Naive thymus-derived CD4-positive, alpha-beta T cell (primary cell): ENCODE measurements at regions not wholly inside any gene's neighbourhood (a gene's known extent, or its start where the extent isn't known, plus 50 kb on each side); places are given as distances from the start of the nearest gene placed in this dataset.

Experiments used
- ATAC-seq: fragments of 150-1000 bp; cut with Tn5 transposase; 2 replicates; pipeline ENCODE4 v1.10.0; 2021; ENCODE audit warnings: mild to moderate bottlenecking, moderate library complexity
- CTCF ChIA-PET: fragments of 350-600 bp; sonication (Branson Sonifier 250); formaldehyde crosslinking; loops from one replicate; lab custom pipeline; 2021; ENCODE audit warnings: antibody characterized with exemption; lab: Charles Lee
- POLR2A ChIA-PET: fragments of 350-600 bp; sonication (Branson Sonifier 250); formaldehyde crosslinking; loops from one replicate; lab custom pipeline; 2021; ENCODE audit warnings: antibody characterized with exemption, inconsistent platforms; lab: Charles Lee
- DNase-seq, 9 donors: peaks; one replicate each; pipeline versions ENCODE4 v3.0.0 to v3.0.0-alpha.2; 2020 to 2022; ENCODE audit warnings: mixed read lengths in 1 of 9
- H3K27ac ChIP-seq: one replicate; pipeline ENCODE4 v1.7.0; 2013; ENCODE audit warnings: mild to moderate bottlenecking, low read depth, low read length, moderate library complexity
- H3K27me3 ChIP-seq, 2 donors: one replicate each; pipeline ENCODE4 v1.7.0; 2013; ENCODE audit warnings: low read length in 2 of 2, mild to moderate bottlenecking in 2 of 2, moderate library complexity in 2 of 2; ENCODE audit not compliant: control insufficient read depth in 2 of 2, insufficient read depth in 2 of 2
- H3K36me3 ChIP-seq, 3 experiments: 1 replicate in 2 of 3; 2 replicates in 1 of 3; pipeline ENCODE4 v1.7.0; 2013; ENCODE audit warnings: low read length in 3 of 3, mild to moderate bottlenecking in 3 of 3, moderate library complexity in 1 of 3; ENCODE audit not compliant: insufficient read depth in 3 of 3, control insufficient read depth in 2 of 3
- H3K4me1 ChIP-seq, 2 donors: one replicate each; pipeline ENCODE4 v1.7.0; 2013; ENCODE audit warnings: low read length in 2 of 2, mild to moderate bottlenecking in 2 of 2, moderate library complexity in 1 of 2; ENCODE audit not compliant: control insufficient read depth in 2 of 2, insufficient read depth in 2 of 2
- H3K4me3 ChIP-seq: 2 replicates; pipeline ENCODE4 v1.7.0; 2013; ENCODE audit warnings: mild to moderate bottlenecking, low read length
- H3K9me3 ChIP-seq, 3 experiments: 1 replicate in 2 of 3; 2 replicates in 1 of 3; pipeline ENCODE4 v1.7.0; 2013; ENCODE audit warnings: low read length in 3 of 3; ENCODE audit not compliant: control insufficient read depth in 2 of 3
- H3K27ac Mint-ChIP-seq, 9 donors: one replicate each; pipeline ENCODE4 v1.8.0; 2020 to 2022; ENCODE audit warnings: mixed read lengths in 9 of 9, mild to moderate bottlenecking in 8 of 9, moderate library complexity in 5 of 9, inconsistent platforms in 2 of 9
- H3K27me3 Mint-ChIP-seq, 5 donors: one replicate each; pipeline ENCODE4 v1.8.0; 2021 to 2022; ENCODE audit warnings: mixed read lengths in 5 of 5, mild to moderate bottlenecking in 1 of 5
- H3K36me3 Mint-ChIP-seq, 5 donors: one replicate each; pipeline ENCODE4 v1.8.0; 2020 to 2022; ENCODE audit warnings: mixed read lengths in 5 of 5, mild to moderate bottlenecking in 3 of 5, inconsistent platforms in 1 of 5
- H3K4me1 Mint-ChIP-seq, 7 donors: one replicate each; pipeline ENCODE4 v1.8.0; 2020 to 2022; ENCODE audit warnings: mixed read lengths in 7 of 7, mild to moderate bottlenecking in 3 of 7, inconsistent platforms in 1 of 7
- H3K4me3 Mint-ChIP-seq, 10 donors: one replicate each; pipeline ENCODE4 v1.8.0; 2020 to 2022; ENCODE audit warnings: mild to moderate bottlenecking in 10 of 10, mixed read lengths in 10 of 10, moderate library complexity in 6 of 10, inconsistent platforms in 2 of 10
- H3K9me3 Mint-ChIP-seq, 11 donors: one replicate each; pipeline ENCODE4 v1.8.0; 2020 to 2022; ENCODE audit warnings: mixed read lengths in 11 of 11, mild to moderate bottlenecking in 4 of 11, inconsistent platforms in 1 of 11, moderate library complexity in 1 of 11
- intact Hi-C, 2 donors: fragments of 100-400 bp; cut with micrococcal nuclease; formaldehyde crosslinking; loops; one replicate each; pipeline ENCODE4 v1.15.1; 2023

DNA sequence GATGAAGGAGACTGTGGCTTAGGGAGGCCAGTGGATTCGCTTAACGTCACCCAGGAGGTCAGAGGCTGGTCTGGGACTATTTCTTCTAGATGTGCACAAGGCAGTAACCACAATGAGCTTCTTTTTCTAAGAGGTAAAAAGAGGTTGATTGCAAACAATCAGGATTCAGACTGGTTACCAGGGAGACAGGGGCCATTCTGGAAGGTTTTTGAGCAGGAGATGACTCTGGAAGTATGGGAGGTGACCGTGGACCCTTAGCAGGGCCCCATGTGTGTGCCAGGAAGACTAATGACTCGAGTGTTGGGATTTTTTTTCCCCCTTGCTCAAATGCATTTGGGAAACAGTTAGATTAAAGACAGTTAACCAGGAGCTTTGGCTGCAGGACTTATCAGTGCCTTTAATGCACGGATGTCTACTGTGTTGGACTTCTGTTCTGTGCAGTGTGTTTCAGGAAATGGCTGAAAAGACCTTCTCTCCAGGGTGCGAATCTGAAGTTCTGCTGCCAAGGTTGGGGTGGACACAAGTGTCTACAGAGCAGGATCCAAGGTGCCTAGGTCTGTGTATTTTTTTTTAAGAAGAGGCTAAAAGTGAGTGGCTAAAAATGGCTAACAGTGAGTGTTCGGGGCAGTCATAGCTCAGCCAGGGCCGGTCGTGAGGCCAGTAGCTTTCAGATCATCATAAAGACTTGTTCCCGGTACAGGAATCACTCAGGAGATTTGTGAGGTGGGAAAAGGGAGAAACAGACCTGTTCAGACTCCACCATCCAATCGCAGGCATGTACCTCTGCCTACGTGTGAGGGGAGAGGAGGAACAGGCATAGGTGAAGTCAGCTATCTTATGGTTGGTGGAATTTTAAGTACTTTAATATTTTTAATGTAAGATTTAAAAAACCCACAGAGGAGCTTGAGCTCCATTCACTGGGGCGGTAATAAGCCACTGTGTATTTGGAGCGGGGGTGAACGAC, 82.3 kb upstream of the CIBAR2 start:
- ATAC-seq (no peak), DNase-seq (no peak)
- H3K27me3 ChIP-seq = no peaks in the 10 kb centered on the region
- peaks cover 0 to 12% (median 5%) of the 10 kb centered on the region in 11 donors for H3K9me3 Mint-ChIP-seq
- H3K27ac ChIP-seq = no peak overlapping the region
- peaks cover 0 to 1% (median 0%) of the 10 kb centered on the region in 7 donors for H3K4me1 Mint-ChIP-seq
- H3K27ac Mint-ChIP-seq = peak overlapping the region in 1 of 9 donors; percentile 43
- H3K4me3 ChIP-seq = no peak overlapping the region
- peak overlapping the region in 1 of 10 donors; percentile 31 for H3K4me3 Mint-ChIP-seq
- H3K4me1 ChIP-seq = no peaks in the 10 kb centered on the region
- peaks cover 0 to 11% (median 6%) of the 10 kb centered on the region in 5 donors for H3K27me3 Mint-ChIP-seq
- POLR2A ChIA-PET = no interaction called here
- CTCF ChIA-PET = no interaction called here
- peaks cover 0 to 4% (median 0%) of the 10 kb centered on the region in 5 donors for H3K36me3 Mint-ChIP-seq
- intact Hi-C loops = no loop called here
- H3K9me3 ChIP-seq = peaks cover 0 to 10% (median 0%) of the 10 kb centered on the region in 3 experiments
- no peaks in the 10 kb centered on the region for H3K36me3 ChIP-seq

GRCh38 chr16:85195271-85195647, 83.0 kb upstream of the CIBAR2 start:
- no peak overlapping the region for H3K27ac ChIP-seq
- ChIA-PET CTCF (no interaction called here), POLR2A (interaction anchor here (0.7 kb wide), 1 partner anchor 56 kb away, joined by 3 read pairs; no protein-coding TSS in a partner anchor)
- H3K4me1 ChIP-seq = no peaks in the 10 kb centered on the region
- no peak overlapping the region for H3K4me3 ChIP-seq
- H3K36me3 ChIP-seq = no peaks in the 10 kb centered on the region
- no peak overlapping the region for H3K4me3 Mint-ChIP-seq
- peaks cover 0 to 11% (median 3%) of the 10 kb centered on the region in 5 donors for H3K27me3 Mint-ChIP-seq
- H3K4me1 Mint-ChIP-seq = peaks cover 0 to 1% (median 0%) of the 10 kb centered on the region in 7 donors
- H3K9me3 ChIP-seq = peaks cover 0 to 3% (median 0%) of the 10 kb centered on the region in 3 experiments
- no peak overlapping the region for H3K27ac Mint-ChIP-seq
- peaks cover 0 to 2% (median 0%) of the 10 kb centered on the region in 5 donors for H3K36me3 Mint-ChIP-seq
- DNase-seq = no peak
- ATAC-seq = no peak
- H3K9me3 Mint-ChIP-seq = peaks cover 0 to 6% (median 0%) of the 10 kb centered on the region in 11 donors
- intact Hi-C loops = no loop called here
- H3K27me3 ChIP-seq = no peaks in the 10 kb centered on the region

DNA sequence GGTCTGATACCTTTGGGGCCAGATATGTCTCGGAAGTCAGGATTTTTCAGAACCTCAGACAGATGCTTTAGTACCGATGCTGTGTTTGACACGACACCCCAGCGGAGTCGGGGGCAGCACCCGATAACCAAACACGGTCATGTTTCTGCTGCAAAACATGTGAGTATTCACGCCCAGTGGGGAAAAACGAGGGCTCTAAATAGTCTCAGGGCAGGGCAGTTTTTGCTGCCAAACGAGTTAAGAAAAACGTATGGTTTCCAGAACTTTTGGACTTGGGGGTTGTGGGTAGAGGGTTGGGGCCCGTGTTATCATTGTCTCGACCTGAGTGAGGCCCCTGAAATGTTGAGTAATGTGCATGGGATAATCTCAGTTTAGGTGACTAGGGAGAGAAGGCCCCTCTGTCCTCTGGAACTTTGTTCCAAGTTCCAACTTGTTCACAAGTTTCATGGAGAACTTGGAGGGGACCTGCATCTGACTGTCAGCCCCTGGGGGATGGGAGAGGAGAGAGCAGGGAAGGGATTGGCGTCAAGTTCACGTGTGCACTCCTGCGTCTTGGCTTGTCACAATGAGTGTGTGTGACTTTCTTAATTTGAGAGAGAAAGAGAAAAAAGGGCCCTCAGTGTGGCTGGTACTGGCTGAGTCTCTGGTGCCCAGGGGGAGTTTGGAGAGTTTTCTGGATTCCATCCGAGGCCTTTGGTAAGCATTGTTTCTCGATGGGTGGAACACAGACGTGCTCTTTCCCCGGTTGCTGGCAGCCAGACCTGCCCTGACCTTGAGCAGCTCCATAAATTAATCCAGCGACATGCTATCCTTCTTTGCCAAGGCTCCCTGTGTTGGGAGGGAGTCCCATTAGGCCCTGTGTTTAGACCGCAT, 83.9 kb upstream of the CIBAR2 start:
- DNase-seq (no peak), ATAC-seq (no peak)
- Mint-ChIP-seq H3K9me3 (peaks cover 0 to 3% (median 0%) of the 10 kb centered on the region in 11 donors), H3K4me3 (no peak overlapping the region), H3K27ac (no peak overlapping the region), H3K27me3 (peaks cover 0 to 11% (median 3%) of the 10 kb centered on the region in 5 donors), H3K4me1 (peaks cover 0 to 1% (median 0%) of the 10 kb centered on the region in 7 donors), H3K36me3 (no peaks in the 10 kb centered on the region)
- H3K9me3 ChIP-seq = no peaks in the 10 kb centered on the region
- intact Hi-C loops = no loop called here
- H3K36me3 ChIP-seq = no peaks in the 10 kb centered on the region
- H3K27me3 ChIP-seq = no peaks in the 10 kb centered on the region
- ChIA-PET CTCF (no interaction called here), POLR2A (interaction anchor here (0.7 kb wide), 1 partner anchor 56 kb away, joined by 3 read pairs; no protein-coding TSS in a partner anchor)
- no peak overlapping the region for H3K4me3 ChIP-seq
- H3K4me1 ChIP-seq = no peaks in the 10 kb centered on the region
- H3K27ac ChIP-seq = no peak overlapping the region

DNA sequence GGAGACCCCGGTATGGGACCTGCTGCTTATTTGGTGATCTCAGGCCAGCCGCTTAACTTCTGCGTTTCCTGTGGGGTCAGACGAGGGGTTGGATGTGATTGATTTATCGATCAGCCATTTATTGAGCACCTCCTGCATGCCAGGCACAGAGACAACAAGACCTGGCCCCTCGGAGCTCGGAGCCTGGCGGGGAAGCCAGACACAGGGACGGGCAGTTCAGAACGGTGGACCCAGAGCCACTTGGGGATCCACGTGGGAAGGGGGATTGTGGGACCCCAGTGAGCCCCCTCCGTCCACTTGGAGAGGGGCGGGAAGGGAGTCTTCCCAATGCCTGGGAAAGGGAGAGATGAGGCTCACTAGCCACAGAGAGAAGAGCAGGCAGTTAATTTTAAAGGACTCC, 84.7 kb upstream of the CIBAR2 start:
- DNase-seq (no peak), ATAC-seq (no peak)
- Histone ChIP-seq H3K36me3 (no peaks in the 10 kb centered on the region), H3K27me3 (no peaks in the 10 kb centered on the region), H3K4me1 (no peaks in the 10 kb centered on the region), H3K9me3 (no peaks in the 10 kb centered on the region), H3K27ac (no peak overlapping the region), H3K4me3 (no peak overlapping the region)
- no peaks in the 10 kb centered on the region for H3K36me3 Mint-ChIP-seq
- POLR2A ChIA-PET = no interaction called here
- no peaks in the 10 kb centered on the region for H3K9me3 Mint-ChIP-seq
- CTCF ChIA-PET = no interaction called here
- peaks cover 0 to 1% (median 0%) of the 10 kb centered on the region in 7 donors for H3K4me1 Mint-ChIP-seq
- peaks cover 0 to 11% (median 0%) of the 10 kb centered on the region in 5 donors for H3K27me3 Mint-ChIP-seq
- H3K4me3 Mint-ChIP-seq = no peak overlapping the region
- no peak overlapping the region for H3K27ac Mint-ChIP-seq
- intact Hi-C loops = no loop called here

DNA sequence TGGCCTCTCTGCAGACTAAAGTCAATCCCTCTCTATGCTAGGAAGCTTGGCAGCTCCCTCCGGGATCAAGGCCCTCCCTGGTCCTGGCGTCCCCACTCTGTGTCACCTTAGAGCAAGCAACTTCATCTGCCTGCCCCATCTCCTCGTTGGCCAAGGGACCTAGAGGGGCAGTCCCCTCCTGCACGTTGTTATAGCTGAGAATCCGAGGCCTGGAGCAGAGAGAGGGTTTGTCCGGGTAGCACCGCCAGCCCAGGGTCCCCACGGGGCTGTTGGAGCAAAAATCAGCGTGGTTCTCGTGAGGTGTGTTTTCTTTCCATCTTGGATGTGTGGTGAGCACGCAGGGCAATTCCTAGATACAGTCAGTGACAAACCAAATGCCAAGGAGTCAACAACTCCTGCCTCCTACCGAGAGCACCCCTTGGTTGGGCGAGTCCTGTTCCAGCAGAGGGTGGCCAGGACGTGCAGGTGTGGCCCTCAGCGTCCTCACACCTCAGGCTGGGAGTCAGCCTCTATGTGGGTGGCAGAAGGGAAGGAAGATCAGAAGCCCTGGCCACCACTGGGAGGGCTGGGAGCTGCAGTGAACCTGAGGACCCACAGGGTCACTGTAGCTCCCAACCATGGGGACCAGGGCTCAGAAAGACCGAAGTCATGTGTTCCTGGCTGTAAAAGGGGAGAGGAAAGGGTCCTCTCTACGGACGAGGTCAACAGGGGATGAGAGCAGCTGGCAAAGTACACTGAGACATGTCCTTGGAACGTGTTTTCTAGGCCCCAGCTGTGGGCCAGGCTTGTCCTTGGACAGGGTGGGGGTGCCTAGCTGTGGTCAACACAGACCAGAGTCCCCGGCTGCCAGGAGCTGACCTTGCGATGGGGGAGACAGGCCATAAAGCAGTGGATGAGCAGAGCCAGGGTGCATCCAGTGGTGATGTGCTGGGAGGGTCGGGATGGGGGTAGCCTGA, 85.6 kb upstream of the CIBAR2 start:
- H3K4me1 Mint-ChIP-seq = peaks cover 0 to 1% (median 0%) of the 10 kb centered on the region in 7 donors
- H3K4me3 ChIP-seq = no peak overlapping the region
- H3K36me3 Mint-ChIP-seq = no peaks in the 10 kb centered on the region
- ChIA-PET POLR2A (no interaction called here), CTCF (interaction anchor here (0.6 kb wide), 1 partner anchor 413 kb away, joined by 3 read pairs; no protein-coding TSS in a partner anchor)
- H3K9me3 Mint-ChIP-seq = no peaks in the 10 kb centered on the region
- no peaks in the 10 kb centered on the region for H3K9me3 ChIP-seq
- H3K4me3 Mint-ChIP-seq = no peak overlapping the region
- peak; percentile 10 for ATAC-seq
- no peak overlapping the region for H3K27ac ChIP-seq
- H3K27ac Mint-ChIP-seq = no peak overlapping the region
- intact Hi-C loops = no loop called here
- no peaks in the 10 kb centered on the region for H3K36me3 ChIP-seq
- no peaks in the 10 kb centered on the region for H3K4me1 ChIP-seq
- H3K27me3 Mint-ChIP-seq = peaks cover 0 to 11% (median 0%) of the 10 kb centered on the region in 5 donors
- no peaks in the 10 kb centered on the region for H3K27me3 ChIP-seq
- DNase-seq = no peak
